GM12878 (cell line): ENCODE measurements at regions not wholly inside any gene's neighbourhood (a gene's known extent, or its start where the extent isn't known, plus 50 kb on each side); places are given as distances from the start of the nearest gene placed in this dataset.

Source experiments
- ATAC-seq: fragments of 200-7000 bp; cut with Tn5 transposase; 3 replicates; pipeline ENCODE4 v1.9.1; 2020; ENCODE audit warnings: mild to moderate bottlenecking, moderate library complexity
- BruUV-seq: library from RNA; stranded (reverse); fragments of 400-500 nt; replicated peaks from 2 replicates; lab custom pipeline; 2021; lab: Mats Ljungman, UMichigan
- CTCF ChIA-PET: fragments of 300-600 bp; sonication (Branson Sonifier 250); formaldehyde crosslinking; extraction: SDS; loops from one replicate; lab custom pipeline; 2021; ENCODE audit warnings: inconsistent platforms; lab: Yijun Ruan, JAX
- POLR2A ChIA-PET: fragments of 350-600 bp; formaldehyde crosslinking; extraction: SDS; loops from one replicate; lab custom pipeline; 2021; ENCODE audit warnings: inconsistent platforms; lab: Charles Lee
- RAD21 ChIA-PET: fragments of 300-600 bp; sonication (Branson Sonifier 250); formaldehyde crosslinking; loops from one replicate; lab custom pipeline; 2023; ENCODE audit warnings: antibody characterized with exemption; ENCODE audit not compliant: unreplicated experiment; lab: Charles Lee
- SMC1A ChIA-PET: fragments of 300-600 bp; sonication (Branson Sonifier 250); formaldehyde crosslinking; loops from one replicate; lab custom pipeline; 2023; ENCODE audit not compliant: unreplicated experiment, uncharacterized antibody; lab: Charles Lee
- DNase-seq: peaks from one replicate; pipeline ENCODE4 v3.0.0-alpha.2; 2011; ENCODE audit warnings: low read depth, low spot score
- FAIRE-seq: peaks from 3 replicates; lab custom pipeline; 2011; peaks lifted over from hg19 to GRCh38; lab: Jason Lieb, UNC
- H2AFZ ChIP-seq: 2 replicates; pipeline ENCODE4 v1.6.0; 2011; ENCODE audit warnings: low read depth, low read length, control low read depth; ENCODE audit not compliant: control insufficient read depth
- H3K27ac ChIP-seq: 2 replicates; pipeline ENCODE4 v1.5.1; 2011; ENCODE audit warnings: control low read depth; ENCODE audit not compliant: control insufficient read depth, insufficient read depth
- H3K27me3 ChIP-seq, 2 experiments: replicated peaks in 1 of 2; 2 replicates each; pipeline versions ENCODE4 v1.6.0 to v1.6.1; 2011; ENCODE audit warnings: low read length in 1 of 2; ENCODE audit not compliant: control insufficient read depth in 2 of 2, insufficient read depth in 2 of 2
- H3K36me3 ChIP-seq, 2 experiments: 2 replicates each; pipeline ENCODE4 v1.5.1; 2011; ENCODE audit warnings: low read length in 1 of 2; ENCODE audit not compliant: control insufficient read depth in 2 of 2, insufficient read depth in 2 of 2
- H3K4me1 ChIP-seq: 2 replicates; pipeline ENCODE4 v1.6.1; 2011; ENCODE audit warnings: mild to moderate bottlenecking, low read length, moderate library complexity, mixed read lengths; ENCODE audit not compliant: control insufficient read depth, insufficient read depth
- H3K4me2 ChIP-seq: 2 replicates; pipeline ENCODE4 v1.6.0; 2011; ENCODE audit warnings: control low read depth; ENCODE audit not compliant: control insufficient read depth, insufficient read depth
- H3K4me3 ChIP-seq: fragments of 200-600 bp; sonication (generic); 2 replicates; pipeline ENCODE4 v1.5.1; 2016
- H3K79me2 ChIP-seq: 2 replicates; pipeline ENCODE4 v1.6.0; 2011; ENCODE audit warnings: low read length; ENCODE audit not compliant: control insufficient read depth, insufficient read depth
- H3K9ac ChIP-seq: 2 replicates; pipeline ENCODE4 v1.8.0; 2011; ENCODE audit warnings: low read length, control low read depth, mixed read lengths; ENCODE audit not compliant: control insufficient read depth, insufficient read depth
- H3K9me3 ChIP-seq: replicated peaks from 3 replicates; pipeline ENCODE4 v1.5.1; 2011; ENCODE audit warnings: mild to moderate bottlenecking, low read length; ENCODE audit not compliant: control insufficient read depth, insufficient read depth
- H4K20me1 ChIP-seq: 2 replicates; pipeline ENCODE4 v1.6.0; 2011; ENCODE audit not compliant: control insufficient read depth, insufficient read depth
- BCL3 ChIP-seq: IDR thresholded peaks from 2 replicates; pipeline ENCODE4 v1.6.1; 2011; ENCODE audit warnings: borderline replicate concordance, low read depth, mild to moderate bottlenecking, moderate library complexity, low read length; ENCODE audit not compliant: insufficient read depth, poor library complexity, severe bottlenecking
- CREB1 ChIP-seq: IDR thresholded peaks from 2 replicates; pipeline ENCODE4 v1.6.1; 2012; ENCODE audit warnings: low read depth, mild to moderate bottlenecking, inconsistent platforms
- IKZF2 ChIP-seq, 2 experiments: fragments of 450-650 bp; IDR thresholded peaks; 2 replicates each; pipeline ENCODE4 v1.6.1; 2017; ENCODE audit warnings: mild to moderate bottlenecking in 2 of 2, moderate library complexity in 2 of 2
- JUND ChIP-seq: IDR thresholded peaks from 2 replicates; pipeline ENCODE4 v1.6.1; 2012; ENCODE audit warnings: low read depth, mild to moderate bottlenecking, low read length, improper control_type of control experiment, moderate library complexity
- MTA3 ChIP-seq: IDR thresholded peaks from 2 replicates; pipeline ENCODE4 v1.6.1; 2012; ENCODE audit warnings: low read length, inconsistent platforms, borderline replicate concordance
- NBN ChIP-seq: fragments of 450-650 bp; IDR thresholded peaks from 2 replicates; pipeline ENCODE4 v1.6.1; 2016
- NFYA ChIP-seq: IDR thresholded peaks from 2 replicates; pipeline ENCODE4 v1.6.1; 2011; ENCODE audit warnings: low read depth, mild to moderate bottlenecking, low read length, improper control_type of control experiment, borderline replicate concordance
- NFYB ChIP-seq: IDR thresholded peaks from 2 replicates; pipeline ENCODE4 v1.6.1; 2011; ENCODE audit warnings: low read depth, mild to moderate bottlenecking, low read length, improper control_type of control experiment, moderate library complexity; ENCODE audit not compliant: insufficient read depth
- NR2F1 ChIP-seq: fragments of 450-650 bp; conservative IDR thresholded peaks from 2 replicates; pipeline ENCODE4 v1.6.1; 2017; ENCODE audit warnings: mild to moderate bottlenecking
- SREBF1 ChIP-seq: IDR thresholded peaks from 2 replicates; pipeline ENCODE4 v1.6.1; 2012; ENCODE audit warnings: mild to moderate bottlenecking, low read length
- SREBF2 ChIP-seq: IDR thresholded peaks from 2 replicates; pipeline ENCODE4 v1.6.1; 2012; ENCODE audit warnings: mild to moderate bottlenecking, low read length
- TCF12 ChIP-seq: IDR thresholded peaks from 2 replicates; pipeline ENCODE4 v1.6.1; 2011; ENCODE audit warnings: low read depth, mild to moderate bottlenecking, low read length
- ZNF217 ChIP-seq: fragments of 450-650 bp; IDR thresholded peaks from 2 replicates; pipeline ENCODE4 v1.6.1; 2017; ENCODE audit warnings: antibody characterized with exemption, mild to moderate bottlenecking
- WGBS: methylation state at CpG from one replicate; pipeline ENCODE4 v1.1.6; 2016; ENCODE audit warnings: low lambda C conversion rate; ENCODE audit not compliant: insufficient replicate concordance, insufficient coverage; ENCODE audit errors: missing lambda C conversion rate; 5-methylcytosine and 5-hydroxymethylcytosine counted together
- in situ Hi-C: fragments of 300-500 bp; cut with MboI; formaldehyde crosslinking; loops from 9 replicates; pipeline ENCODE4 v1.14.3; 2018; ENCODE audit warnings: mixed read lengths
- intact Hi-C: fragments of 100-400 bp; cut with micrococcal nuclease; formaldehyde crosslinking; loops from one replicate; pipeline ENCODE4 v1.14.2; 2022; ENCODE audit not compliant: unreplicated experiment

- H3K9me3 ChIP-seq = no peaks in the 10 kb centered on the region
- H2AFZ ChIP-seq = no peak overlapping the region
- H3K4me1 ChIP-seq = no peaks in the 10 kb centered on the region
- no peak overlapping the region for H3K4me2 ChIP-seq
- no peaks in the 10 kb centered on the region for H4K20me1 ChIP-seq
- H3K27me3 ChIP-seq = peaks cover 0 to 4% of the 10 kb centered on the region in 2 experiments
- intact Hi-C loops = no loop called here
- ATAC-seq (no peak), DNase-seq (no peak), FAIRE-seq (no peak)
- no peaks in the 10 kb centered on the region for H3K79me2 ChIP-seq
- RAD21 ChIA-PET = interaction anchor here (0.7 kb wide), 1 partner anchor 95 kb away, joined by 5 read pairs; no protein-coding TSS in a partner anchor
- BruUV-seq = no TSS peak
- no peak overlapping the region for H3K27ac ChIP-seq
- H3K9ac ChIP-seq = no peak overlapping the region
- no peak for TF ChIP-seq MTA3
- TF ChIP-seq, all 136 proteins: peak for 0
- POLR2A ChIA-PET = no interaction called here
- Histone ChIP-seq H3K36me3 (no peaks in the 10 kb centered on the region), H3K4me3 (no peak overlapping the region)
- in situ Hi-C loops = no loop called here
- CTCF ChIA-PET = no interaction called here
- SMC1A ChIA-PET = no interaction called here
- 27% methylated on average over 51 of the region's 51 CpGs for WGBS
Observed at GRCh38 chr15:96416934-96417759, 86.6 kb downstream of the NR2F2 start.

GRCh38 chr15:96417760-96418130 lies 87.2 kb downstream of the NR2F2 start:
- in situ Hi-C loops (no loop called here), intact Hi-C loops (no loop called here)
- no peak for ATAC-seq
- WGBS = 9% methylated on average over 14 of the region's 14 CpGs
- H3K4me1 ChIP-seq = no peaks in the 10 kb centered on the region
- H3K9me3 ChIP-seq = no peaks in the 10 kb centered on the region
- ChIA-PET SMC1A (no interaction called here), CTCF (no interaction called here), RAD21 (no interaction called here)
- peaks cover 0 to 4% of the 10 kb centered on the region in 2 experiments for H3K27me3 ChIP-seq
- no peak for DNase-seq
- no peak overlapping the region for H3K27ac ChIP-seq
- no peak overlapping the region for H3K4me3 ChIP-seq
- BruUV-seq = no TSS peak
- H3K9ac ChIP-seq = no peak overlapping the region
- no peaks in the 10 kb centered on the region for H3K79me2 ChIP-seq
- FAIRE-seq = no peak
- H3K4me2 ChIP-seq = no peak overlapping the region
- H4K20me1 ChIP-seq = no peaks in the 10 kb centered on the region
- TF ChIP-seq NFYB = no peak
- no peak for TF ChIP-seq BCL3
- no peak for TF ChIP-seq CREB1
- TF ChIP-seq JUND = no peak
- no peak for TF ChIP-seq SREBF2
- no peak for TF ChIP-seq IKZF2 (IDR thresholded peaks at IDR 0.05)
- TF ChIP-seq TCF12 = no peak
- TF ChIP-seq ZNF217 = no peak
- TF ChIP-seq NR2F1 = no peak
- TF ChIP-seq SREBF1 = no peak
- TF ChIP-seq NFYA = no peak
- TF ChIP-seq NBN = no peak
- TF ChIP-seq, all 136 proteins: peak for 0
- H2AFZ ChIP-seq = no peak overlapping the region
- POLR2A ChIA-PET = interaction anchor here (0.5 kb wide), 1 partner anchor 932 kb away, joined by 3 read pairs; no protein-coding TSS in a partner anchor
- no peaks in the 10 kb centered on the region for H3K36me3 ChIP-seq
